Neural cell (in vitro differentiated cells): ENCODE measurements at regions not wholly inside any gene's neighbourhood (a gene's known extent, or its start where the extent isn't known, plus 50 kb on each side); places are given as distances from the start of the nearest gene placed in this dataset.

Experiments used
- EP300 ChIP-seq: fragments of 450-650 bp; conservative IDR thresholded peaks from 2 replicates; pipeline ENCODE4 v1.6.1; 2014; ENCODE audit warnings: antibody characterized with exemption, mild to moderate bottlenecking, moderate library complexity; ENCODE audit not compliant: poor library complexity, severe bottlenecking
- EZH2 ChIP-seq: fragments of 200-600, 300-800 bp; shearing (Covaris generic), sonication (generic); IDR thresholded peaks from 2 replicates; pipeline ENCODE4 v1.6.1; 2014; ENCODE audit warnings: antibody characterized with exemption, low read length, borderline replicate concordance, mild to moderate bottlenecking; ENCODE audit not compliant: insufficient read depth, poor library complexity, severe bottlenecking
- MXI1 ChIP-seq: fragments of 450-650 bp; conservative IDR thresholded peaks from 2 replicates; pipeline ENCODE4 v1.6.1; 2014; ENCODE audit warnings: antibody characterized with exemption, mild to moderate bottlenecking; ENCODE audit not compliant: poor library complexity, severe bottlenecking
- POLR2AphosphoS5 ChIP-seq: IDR thresholded peaks from 2 replicates; pipeline ENCODE4 v1.6.1; 2012
- RAD21 ChIP-seq: fragments of 450-650 bp; conservative IDR thresholded peaks from 2 replicates; pipeline ENCODE4 v1.6.1; 2014; ENCODE audit warnings: antibody characterized with exemption, mild to moderate bottlenecking, moderate library complexity
- SMC3 ChIP-seq: fragments of 450-650 bp; conservative IDR thresholded peaks from 2 replicates; pipeline ENCODE4 v1.6.1; 2014; ENCODE audit warnings: antibody characterized with exemption, mild to moderate bottlenecking, moderate library complexity; ENCODE audit not compliant: poor library complexity
- TAF1 ChIP-seq: IDR thresholded peaks from 2 replicates; pipeline ENCODE4 v1.6.1; 2012; ENCODE audit warnings: low read depth
- TF ChIP-seq, protein P1 (sequence below): fragments of 450-650 bp; IDR thresholded peaks from 2 replicates; pipeline ENCODE4 v1.5.1; 2014; ENCODE audit warnings: antibody characterized with exemption, mild to moderate bottlenecking, moderate library complexity; ENCODE audit not compliant: poor library complexity, severe bottlenecking
- TF ChIP-seq, protein P2 (sequence below): IDR thresholded peaks from 2 replicates; pipeline ENCODE4 v1.6.1; 2012; ENCODE audit warnings: borderline replicate concordance

DNA sequence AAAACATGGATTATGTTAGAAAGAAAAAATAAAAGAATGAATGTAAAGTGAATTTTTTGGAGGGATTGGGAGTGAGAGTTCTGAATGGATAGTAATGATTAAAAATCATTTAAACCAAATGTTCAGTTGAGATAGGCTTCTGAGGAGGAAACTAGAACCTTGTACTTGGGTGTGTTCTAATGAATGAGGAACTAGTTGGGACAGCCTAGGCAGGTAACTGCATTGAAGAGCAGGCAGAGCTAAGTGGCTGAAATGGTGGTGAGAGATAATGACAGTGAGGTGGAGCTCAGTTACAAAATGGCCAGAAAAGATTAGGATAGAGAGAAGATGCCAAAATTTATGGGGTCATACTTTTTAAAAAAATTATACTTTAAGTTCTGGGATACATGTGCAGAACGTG, 132.9 kb downstream of the ATP23 start:
- TF ChIP-seq EZH2 = no peak
- TF ChIP-seq, protein P1, sequence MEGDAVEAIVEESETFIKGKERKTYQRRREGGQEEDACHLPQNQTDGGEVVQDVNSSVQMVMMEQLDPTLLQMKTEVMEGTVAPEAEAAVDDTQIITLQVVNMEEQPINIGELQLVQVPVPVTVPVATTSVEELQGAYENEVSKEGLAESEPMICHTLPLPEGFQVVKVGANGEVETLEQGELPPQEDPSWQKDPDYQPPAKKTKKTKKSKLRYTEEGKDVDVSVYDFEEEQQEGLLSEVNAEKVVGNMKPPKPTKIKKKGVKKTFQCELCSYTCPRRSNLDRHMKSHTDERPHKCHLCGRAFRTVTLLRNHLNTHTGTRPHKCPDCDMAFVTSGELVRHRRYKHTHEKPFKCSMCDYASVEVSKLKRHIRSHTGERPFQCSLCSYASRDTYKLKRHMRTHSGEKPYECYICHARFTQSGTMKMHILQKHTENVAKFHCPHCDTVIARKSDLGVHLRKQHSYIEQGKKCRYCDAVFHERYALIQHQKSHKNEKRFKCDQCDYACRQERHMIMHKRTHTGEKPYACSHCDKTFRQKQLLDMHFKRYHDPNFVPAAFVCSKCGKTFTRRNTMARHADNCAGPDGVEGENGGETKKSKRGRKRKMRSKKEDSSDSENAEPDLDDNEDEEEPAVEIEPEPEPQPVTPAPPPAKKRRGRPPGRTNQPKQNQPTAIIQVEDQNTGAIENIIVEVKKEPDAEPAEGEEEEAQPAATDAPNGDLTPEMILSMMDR = no peak
- TF ChIP-seq SMC3 = no peak
- no peak for TF ChIP-seq EP300
- no peak for TF ChIP-seq POLR2AphosphoS5
- TF ChIP-seq RAD21 = no peak
- no peak for TF ChIP-seq TAF1
- no peak for TF ChIP-seq MXI1
- TF ChIP-seq, protein P2, sequence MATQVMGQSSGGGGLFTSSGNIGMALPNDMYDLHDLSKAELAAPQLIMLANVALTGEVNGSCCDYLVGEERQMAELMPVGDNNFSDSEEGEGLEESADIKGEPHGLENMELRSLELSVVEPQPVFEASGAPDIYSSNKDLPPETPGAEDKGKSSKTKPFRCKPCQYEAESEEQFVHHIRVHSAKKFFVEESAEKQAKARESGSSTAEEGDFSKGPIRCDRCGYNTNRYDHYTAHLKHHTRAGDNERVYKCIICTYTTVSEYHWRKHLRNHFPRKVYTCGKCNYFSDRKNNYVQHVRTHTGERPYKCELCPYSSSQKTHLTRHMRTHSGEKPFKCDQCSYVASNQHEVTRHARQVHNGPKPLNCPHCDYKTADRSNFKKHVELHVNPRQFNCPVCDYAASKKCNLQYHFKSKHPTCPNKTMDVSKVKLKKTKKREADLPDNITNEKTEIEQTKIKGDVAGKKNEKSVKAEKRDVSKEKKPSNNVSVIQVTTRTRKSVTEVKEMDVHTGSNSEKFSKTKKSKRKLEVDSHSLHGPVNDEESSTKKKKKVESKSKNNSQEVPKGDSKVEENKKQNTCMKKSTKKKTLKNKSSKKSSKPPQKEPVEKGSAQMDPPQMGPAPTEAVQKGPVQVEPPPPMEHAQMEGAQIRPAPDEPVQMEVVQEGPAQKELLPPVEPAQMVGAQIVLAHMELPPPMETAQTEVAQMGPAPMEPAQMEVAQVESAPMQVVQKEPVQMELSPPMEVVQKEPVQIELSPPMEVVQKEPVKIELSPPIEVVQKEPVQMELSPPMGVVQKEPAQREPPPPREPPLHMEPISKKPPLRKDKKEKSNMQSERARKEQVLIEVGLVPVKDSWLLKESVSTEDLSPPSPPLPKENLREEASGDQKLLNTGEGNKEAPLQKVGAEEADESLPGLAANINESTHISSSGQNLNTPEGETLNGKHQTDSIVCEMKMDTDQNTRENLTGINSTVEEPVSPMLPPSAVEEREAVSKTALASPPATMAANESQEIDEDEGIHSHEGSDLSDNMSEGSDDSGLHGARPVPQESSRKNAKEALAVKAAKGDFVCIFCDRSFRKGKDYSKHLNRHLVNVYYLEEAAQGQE = no peak
